Smooth muscle cell (in vitro differentiated cells): ENCODE measurements at regions not wholly inside any gene's neighbourhood (a gene's known extent, or its start where the extent isn't known, plus 50 kb on each side); places are given as distances from the start of the nearest gene placed in this dataset.

Experiments
- DNase-seq: peaks from one replicate; lab custom pipeline; 2025; ENCODE audit not compliant: unreplicated experiment; lab: John Stamatoyannopoulos, UW
- H2AFZ ChIP-seq: fragments of 200-600 bp; sonication (generic); 2 replicates; pipeline ENCODE4 v1.6.0; 2016; ENCODE audit warnings: antibody characterized with exemption, low read depth, mild to moderate bottlenecking
- H3F3A ChIP-seq: fragments of 200-600 bp; sonication (generic); 2 replicates; pipeline ENCODE4 v1.6.0; 2017; ENCODE audit warnings: antibody characterized with exemption, low read depth
- H3K27ac ChIP-seq: fragments of 200-600 bp; sonication (generic); 2 replicates; pipeline ENCODE4 v1.5.1; 2016; ENCODE audit warnings: low read depth, mild to moderate bottlenecking
- H3K27me3 ChIP-seq: fragments of 200-600 bp; sonication (generic); 2 replicates; pipeline ENCODE4 v1.6.1; 2016; ENCODE audit warnings: low read depth, mild to moderate bottlenecking
- H3K36me3 ChIP-seq: fragments of 200-600 bp; sonication (generic); 2 replicates; pipeline ENCODE4 v1.5.1; 2016; ENCODE audit warnings: low read depth
- H3K4me1 ChIP-seq: fragments of 200-600 bp; sonication (generic); 2 replicates; pipeline ENCODE4 v1.5.1; 2016; ENCODE audit warnings: low read depth
- H3K4me2 ChIP-seq: fragments of 200-600 bp; sonication (generic); 2 replicates; pipeline ENCODE4 v1.6.0; 2016; ENCODE audit warnings: mild to moderate bottlenecking
- H3K4me3 ChIP-seq: fragments of 200-600 bp; sonication (generic); 2 replicates; pipeline ENCODE4 v1.5.1; 2016; ENCODE audit warnings: mild to moderate bottlenecking
- H3K79me2 ChIP-seq: fragments of 200-600 bp; sonication (generic); 2 replicates; pipeline ENCODE4 v1.6.0; 2016; ENCODE audit warnings: low read depth, mild to moderate bottlenecking
- H3K9ac ChIP-seq: fragments of 200-600 bp; sonication (generic); 2 replicates; pipeline ENCODE4 v1.6.0; 2016; ENCODE audit warnings: low read depth
- H3K9me3 ChIP-seq: fragments of 200-600 bp; sonication (generic); replicated peaks from 2 replicates; pipeline ENCODE4 v1.5.1; 2016; ENCODE audit warnings: low read depth
- H4K20me1 ChIP-seq: fragments of 200-600 bp; sonication (generic); 2 replicates; pipeline ENCODE4 v1.6.0; 2016; ENCODE audit warnings: low read depth
- WGBS: methylation state at CpG from one replicate; pipeline ENCODE4 v1.1.7; 2016; ENCODE audit warnings: low lambda C conversion rate; 5-methylcytosine and 5-hydroxymethylcytosine counted together
- TF ChIP-seq, protein P1 (sequence below): fragments of 200-600 bp; sonication (generic); IDR thresholded peaks from 2 replicates; pipeline ENCODE4 v1.5.1; 2017; ENCODE audit warnings: borderline replicate concordance, mild to moderate bottlenecking, antibody characterized with exemption; ENCODE audit not compliant: insufficient read depth, poor library complexity, severe bottlenecking

DNA sequence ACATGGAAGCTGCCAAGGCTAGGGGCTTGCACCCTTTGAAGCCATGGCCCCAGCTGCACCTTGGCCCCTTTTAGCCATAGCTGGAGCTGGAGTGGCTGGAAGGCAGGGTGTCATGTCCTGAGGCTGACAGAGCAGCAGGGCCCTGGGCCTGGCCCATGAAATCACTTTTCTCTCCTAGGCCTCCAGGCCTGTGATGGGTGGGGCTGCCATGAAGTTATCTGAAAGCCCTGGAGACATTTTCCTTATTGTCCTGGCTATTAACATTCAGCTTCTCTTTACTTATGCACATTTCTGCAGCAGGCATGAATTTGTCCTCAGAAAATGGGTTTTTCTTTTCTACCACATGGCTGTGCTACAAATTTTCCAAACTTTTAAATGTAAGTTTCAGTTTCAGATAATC, 106.9 kb upstream of the ELMO1 start:
- H3K4me3 ChIP-seq = no peak overlapping the region

DNA sequence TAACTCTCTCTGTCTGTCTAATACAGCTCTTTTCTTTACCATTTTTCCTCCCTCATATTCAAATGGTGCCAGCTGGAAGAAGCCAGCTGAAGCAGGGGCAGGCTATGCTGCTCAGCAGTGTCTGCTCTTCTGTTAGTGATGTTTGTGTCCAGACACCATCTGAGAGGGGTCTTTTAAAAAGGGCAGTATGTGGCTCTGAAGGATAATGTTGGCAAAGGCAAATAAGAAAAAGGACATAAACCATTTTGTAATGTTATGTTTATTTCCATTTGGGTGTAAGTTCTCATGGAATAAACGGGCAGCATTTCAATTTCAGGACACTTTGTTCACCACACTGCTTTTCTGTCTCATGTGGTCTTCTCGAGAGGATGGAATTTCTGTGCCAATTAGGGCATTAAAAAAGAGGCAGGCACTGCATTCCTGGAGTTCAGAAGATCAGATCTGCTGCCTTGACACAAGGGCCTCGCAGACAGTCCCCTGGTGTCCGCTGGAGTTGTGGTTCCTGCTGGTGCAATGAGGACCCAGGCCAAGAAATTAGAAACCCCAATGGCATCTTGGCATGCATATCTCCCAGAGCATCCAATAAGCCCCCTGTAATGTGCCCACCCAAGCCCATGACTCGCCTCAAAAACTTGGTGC, 109.0 kb upstream of the ELMO1 start:
- H3K9me3 ChIP-seq = no peaks in the 10 kb centered on the region
- TF ChIP-seq, protein P1, sequence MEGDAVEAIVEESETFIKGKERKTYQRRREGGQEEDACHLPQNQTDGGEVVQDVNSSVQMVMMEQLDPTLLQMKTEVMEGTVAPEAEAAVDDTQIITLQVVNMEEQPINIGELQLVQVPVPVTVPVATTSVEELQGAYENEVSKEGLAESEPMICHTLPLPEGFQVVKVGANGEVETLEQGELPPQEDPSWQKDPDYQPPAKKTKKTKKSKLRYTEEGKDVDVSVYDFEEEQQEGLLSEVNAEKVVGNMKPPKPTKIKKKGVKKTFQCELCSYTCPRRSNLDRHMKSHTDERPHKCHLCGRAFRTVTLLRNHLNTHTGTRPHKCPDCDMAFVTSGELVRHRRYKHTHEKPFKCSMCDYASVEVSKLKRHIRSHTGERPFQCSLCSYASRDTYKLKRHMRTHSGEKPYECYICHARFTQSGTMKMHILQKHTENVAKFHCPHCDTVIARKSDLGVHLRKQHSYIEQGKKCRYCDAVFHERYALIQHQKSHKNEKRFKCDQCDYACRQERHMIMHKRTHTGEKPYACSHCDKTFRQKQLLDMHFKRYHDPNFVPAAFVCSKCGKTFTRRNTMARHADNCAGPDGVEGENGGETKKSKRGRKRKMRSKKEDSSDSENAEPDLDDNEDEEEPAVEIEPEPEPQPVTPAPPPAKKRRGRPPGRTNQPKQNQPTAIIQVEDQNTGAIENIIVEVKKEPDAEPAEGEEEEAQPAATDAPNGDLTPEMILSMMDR = no peak
- H2AFZ ChIP-seq = no peak overlapping the region
- no peak overlapping the region for H3K9ac ChIP-seq
- no peaks in the 10 kb centered on the region for H3K79me2 ChIP-seq
- no peaks in the 10 kb centered on the region for H3K36me3 ChIP-seq
- WGBS = 80% methylated on average over 5 of the region's 5 CpGs
- no peaks in the 10 kb centered on the region for H3F3A ChIP-seq
- H4K20me1 ChIP-seq = no peaks in the 10 kb centered on the region
- no peaks in the 10 kb centered on the region for H3K4me1 ChIP-seq
- no peak overlapping the region for H3K4me2 ChIP-seq
- no peaks in the 10 kb centered on the region for H3K27me3 ChIP-seq
- H3K4me3 ChIP-seq = no peak overlapping the region
- no peak for DNase-seq
- no peak overlapping the region for H3K27ac ChIP-seq

More for the DNA sequence above, 106.9 kb upstream of the ELMO1 start:
- Histone ChIP-seq H2AFZ (no peak overlapping the region), H3F3A (no peaks in the 10 kb centered on the region), H3K36me3 (no peaks in the 10 kb centered on the region), H3K4me1 (no peaks in the 10 kb centered on the region), H3K27me3 (no peaks in the 10 kb centered on the region), H3K4me2 (no peak overlapping the region), H3K9me3 (no peaks in the 10 kb centered on the region), H3K79me2 (no peaks in the 10 kb centered on the region), H3K9ac (no peak overlapping the region), H4K20me1 (no peaks in the 10 kb centered on the region), H3K27ac (no peak overlapping the region)
- TF ChIP-seq, protein P1 = no peak
- DNase-seq = no peak

DNA sequence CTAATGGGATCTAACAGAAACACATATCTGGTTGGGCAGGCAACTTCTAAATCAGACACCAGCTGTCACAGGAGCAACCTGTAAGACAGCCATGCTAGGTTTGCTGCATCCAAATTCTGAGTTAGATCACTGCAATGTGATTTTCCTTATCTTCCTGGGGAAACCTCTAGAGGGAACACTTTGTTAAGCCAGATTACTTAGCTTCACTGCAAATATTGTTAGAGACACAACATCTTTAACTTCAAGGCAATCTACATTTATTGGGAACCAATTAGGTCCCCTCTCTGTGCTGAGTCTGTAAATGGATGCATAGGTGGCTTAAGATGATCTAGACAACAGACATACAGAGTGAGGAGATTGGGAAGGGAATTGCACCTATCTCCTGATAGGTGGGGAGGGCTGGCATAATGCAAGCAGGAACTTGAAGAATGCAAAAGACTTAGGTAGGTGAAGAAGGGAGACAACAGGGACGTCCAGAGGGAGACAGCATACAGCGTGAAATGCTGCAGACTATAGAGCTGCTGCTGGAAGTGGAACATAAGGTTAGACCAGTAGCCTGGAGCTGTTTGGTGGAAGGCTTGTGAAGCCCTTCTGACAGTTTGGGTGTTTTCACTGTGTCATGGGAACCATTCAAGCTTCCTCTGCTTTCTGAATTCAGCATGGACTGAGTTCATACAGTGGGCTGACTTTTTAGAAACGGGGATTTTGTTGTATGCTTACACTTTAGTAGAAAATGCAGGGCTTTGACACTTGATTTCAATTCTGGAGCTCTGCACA, 109.8 kb upstream of the ELMO1 start:
- H2AFZ ChIP-seq = no peak overlapping the region
- no peak overlapping the region for H3K4me3 ChIP-seq
- no peak overlapping the region for H3K27ac ChIP-seq
- no peak overlapping the region for H3K4me2 ChIP-seq
- no peaks in the 10 kb centered on the region for H3K9me3 ChIP-seq
- no peaks in the 10 kb centered on the region for H3K79me2 ChIP-seq
- DNase-seq = no peak
- H3F3A ChIP-seq = no peaks in the 10 kb centered on the region
- H3K36me3 ChIP-seq = no peaks in the 10 kb centered on the region
- H3K4me1 ChIP-seq = no peaks in the 10 kb centered on the region
- H3K27me3 ChIP-seq = no peaks in the 10 kb centered on the region
- H4K20me1 ChIP-seq = no peaks in the 10 kb centered on the region
- 63% methylated on average over 3 of the region's 3 CpGs for WGBS
- H3K9ac ChIP-seq = no peak overlapping the region
- TF ChIP-seq, protein P1 = no peak
